Ovary (tissue), 7 donors: ENCODE measurements at regions not wholly inside any gene's neighbourhood (a gene's known extent, or its start where the extent isn't known, plus 50 kb on each side); places are given as distances from the start of the nearest gene placed in this dataset.

Experiments used
- DNase-seq, 5 donors: peaks; one replicate each; pipeline ENCODE4 v3.0.0-alpha.2; 2019 to 2020
- H3K27ac ChIP-seq, 2 donors: fragments of 200-600 bp; one replicate each; pipeline versions ENCODE4 v1.5.1 to v1.8.0; 2019 to 2022
- H3K27me3 ChIP-seq: fragments of 200-600 bp; one replicate; pipeline ENCODE4 v1.8.0; 2022
- H3K36me3 ChIP-seq: fragments of 200-600 bp; sonication (generic); one replicate; pipeline ENCODE4 v1.5.1; 2019
- H3K4me1 ChIP-seq: one replicate; pipeline ENCODE4 v1.8.1; 2013; ENCODE audit warnings: mild to moderate bottlenecking, moderate library complexity; ENCODE audit not compliant: insufficient read depth
- H3K4me3 ChIP-seq: fragments of 200-600 bp; sonication (generic); one replicate; pipeline ENCODE4 v1.5.1; 2017
- H3K9me3 ChIP-seq, 2 donors: fragments of 200-600 bp in 1 of 2; sonication (generic) in 1 of 2; one replicate each; pipeline versions ENCODE4 v1.5.1 to v1.8.1; 2013 to 2019; ENCODE audit warnings: mild to moderate bottlenecking in 1 of 2, moderate library complexity in 1 of 2
- EP300 ChIP-seq: sonication (generic); formaldehyde crosslinking; IDR thresholded peaks from one replicate; pipeline ENCODE4 v1.6.1; 2017; ENCODE audit warnings: antibody characterized with exemption
- POLR2A ChIP-seq: fragments of 450-650 bp; IDR thresholded peaks from one replicate; pipeline ENCODE4 v1.6.1; 2017; ENCODE audit warnings: antibody characterized with exemption, mild to moderate bottlenecking, moderate library complexity
- WGBS, 3 donors: extraction: QIAGEN DNeasy Blood & Tissue Kit in 1 of 3; methylation state at CpG; one replicate each; pipeline versions ENCODE4 v1.1.5 to v1.1.7; 2013 to 2017; 5-methylcytosine and 5-hydroxymethylcytosine counted together
- intact Hi-C, 4 donors: fragments of 100-400 bp; cut with DNase I; formaldehyde crosslinking; loops; one replicate each; pipeline versions ENCODE4 v1.11.0 to v1.15.1; 2022 to 2023
- TF ChIP-seq, protein P1 (sequence below), 3 donors: fragments of 450-650 bp in 2 of 3; fragments of 200-600 bp in 1 of 3; IDR thresholded peaks; one replicate each; pipeline versions ENCODE4 v1.5.1 to v1.8.0; 2016 to 2022; ENCODE audit warnings: antibody characterized with exemption in 3 of 3, mild to moderate bottlenecking in 1 of 3
- donor health status: DM: no; HTN: no; CAD: no; lungs with moderate emphysema.
- donor health status: DM: no; HTN: no; CAD: no.
- donor health status: Bipolar disorder and iron deficiency.
- donor health status: DM: no; HTN: no; CAD: no.
- donor health status: DM: yes; HTN: yes; CAD: no.

DNA sequence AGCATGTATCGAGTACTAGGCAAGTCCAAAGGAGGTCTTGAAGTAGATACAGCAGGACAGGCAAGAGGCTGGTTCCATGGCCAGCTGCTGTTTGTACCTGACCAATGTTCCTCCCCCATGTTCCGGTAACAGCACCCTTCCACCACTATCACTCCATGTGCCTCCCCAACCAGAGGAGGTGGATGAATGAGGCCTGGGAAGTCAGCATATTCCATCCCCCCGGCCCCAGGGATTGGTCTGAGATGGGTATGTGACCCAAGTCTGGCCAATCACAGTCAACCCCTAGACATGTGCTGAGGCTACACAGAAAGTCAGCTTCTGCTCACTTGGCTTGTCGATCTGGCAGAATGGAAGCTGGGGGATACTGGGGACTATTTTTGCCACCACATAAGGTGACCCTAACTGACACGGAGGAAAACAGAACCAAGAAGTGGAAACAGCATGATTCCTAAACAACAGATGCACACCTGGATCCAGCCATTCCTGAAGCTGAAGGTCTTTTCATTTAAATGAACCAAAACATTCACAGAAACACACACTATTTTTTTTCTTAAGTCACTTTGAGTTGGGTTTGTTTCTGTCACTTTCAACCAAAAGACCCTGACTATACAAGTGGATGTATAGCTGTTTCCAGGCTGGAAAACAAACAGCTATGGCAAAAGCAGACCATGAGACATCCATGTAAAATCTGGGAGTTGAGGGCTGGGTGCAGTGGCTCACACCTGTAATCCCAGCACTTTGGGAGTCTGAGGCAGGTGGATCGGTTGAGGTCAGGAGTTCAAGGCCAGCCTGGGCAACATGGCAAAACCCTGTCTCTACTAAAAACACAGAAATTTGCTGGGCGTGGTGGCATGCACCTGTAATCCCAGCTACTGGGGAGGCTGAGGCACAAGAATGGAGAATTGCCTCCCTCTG, 70.4 kb upstream of the PTPN1 start:
- Histone ChIP-seq H3K36me3 (no peaks in the 10 kb centered on the region), H3K27ac (no peak overlapping the region), H3K4me3 (no peak overlapping the region), H3K4me1 (no peaks in the 10 kb centered on the region), H3K27me3 (no peaks in the 10 kb centered on the region), H3K9me3 (no peaks in the 10 kb centered on the region)
- intact Hi-C loops = no loop called here
- DNase-seq = no peak
- TF ChIP-seq, protein P1, sequence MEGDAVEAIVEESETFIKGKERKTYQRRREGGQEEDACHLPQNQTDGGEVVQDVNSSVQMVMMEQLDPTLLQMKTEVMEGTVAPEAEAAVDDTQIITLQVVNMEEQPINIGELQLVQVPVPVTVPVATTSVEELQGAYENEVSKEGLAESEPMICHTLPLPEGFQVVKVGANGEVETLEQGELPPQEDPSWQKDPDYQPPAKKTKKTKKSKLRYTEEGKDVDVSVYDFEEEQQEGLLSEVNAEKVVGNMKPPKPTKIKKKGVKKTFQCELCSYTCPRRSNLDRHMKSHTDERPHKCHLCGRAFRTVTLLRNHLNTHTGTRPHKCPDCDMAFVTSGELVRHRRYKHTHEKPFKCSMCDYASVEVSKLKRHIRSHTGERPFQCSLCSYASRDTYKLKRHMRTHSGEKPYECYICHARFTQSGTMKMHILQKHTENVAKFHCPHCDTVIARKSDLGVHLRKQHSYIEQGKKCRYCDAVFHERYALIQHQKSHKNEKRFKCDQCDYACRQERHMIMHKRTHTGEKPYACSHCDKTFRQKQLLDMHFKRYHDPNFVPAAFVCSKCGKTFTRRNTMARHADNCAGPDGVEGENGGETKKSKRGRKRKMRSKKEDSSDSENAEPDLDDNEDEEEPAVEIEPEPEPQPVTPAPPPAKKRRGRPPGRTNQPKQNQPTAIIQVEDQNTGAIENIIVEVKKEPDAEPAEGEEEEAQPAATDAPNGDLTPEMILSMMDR (IDR thresholded peaks at IDR 0.05) = no peak
- TF ChIP-seq POLR2A (no peak), EP300 (no peak)
- WGBS, 3 donors = 88 to 94% (median 92%) methylated on average over 7 of the region's 7 CpGs

DNA sequence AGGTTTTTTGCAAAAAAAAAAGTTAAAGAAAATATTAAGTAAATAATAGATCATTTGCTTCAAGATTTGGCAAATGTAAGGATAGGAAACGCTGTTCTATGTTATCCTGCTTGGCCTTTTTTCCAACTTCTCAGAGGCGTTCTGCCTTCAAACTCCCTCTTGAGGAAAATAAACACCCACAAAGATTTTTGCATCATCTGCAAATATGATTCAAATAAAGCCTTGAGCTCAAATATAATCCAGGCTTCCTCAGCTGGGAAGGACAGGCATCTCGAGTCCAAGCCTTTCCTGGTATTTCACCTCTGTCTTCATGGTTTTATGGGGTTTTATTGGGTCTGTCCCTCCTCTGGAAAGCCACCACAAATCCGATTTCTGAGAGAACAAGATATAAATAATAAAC, 67.7 kb upstream of the PTPN1 start:
- H3K9me3 ChIP-seq = no peaks in the 10 kb centered on the region
- no peak for DNase-seq
- H3K4me3 ChIP-seq = no peak overlapping the region
- 15 to 28% (median 27%) methylated on average over 4 of the region's 4 CpGs for WGBS, 3 donors
- no peaks in the 10 kb centered on the region for H3K4me1 ChIP-seq
- H3K27ac ChIP-seq = no peak overlapping the region
- intact Hi-C loops = no loop called here
- TF ChIP-seq, protein P1 (IDR thresholded peaks at IDR 0.05) = no peak
- TF ChIP-seq POLR2A (no peak), EP300 (no peak)
- H3K36me3 ChIP-seq = no peaks in the 10 kb centered on the region
- no peaks in the 10 kb centered on the region for H3K27me3 ChIP-seq

DNA sequence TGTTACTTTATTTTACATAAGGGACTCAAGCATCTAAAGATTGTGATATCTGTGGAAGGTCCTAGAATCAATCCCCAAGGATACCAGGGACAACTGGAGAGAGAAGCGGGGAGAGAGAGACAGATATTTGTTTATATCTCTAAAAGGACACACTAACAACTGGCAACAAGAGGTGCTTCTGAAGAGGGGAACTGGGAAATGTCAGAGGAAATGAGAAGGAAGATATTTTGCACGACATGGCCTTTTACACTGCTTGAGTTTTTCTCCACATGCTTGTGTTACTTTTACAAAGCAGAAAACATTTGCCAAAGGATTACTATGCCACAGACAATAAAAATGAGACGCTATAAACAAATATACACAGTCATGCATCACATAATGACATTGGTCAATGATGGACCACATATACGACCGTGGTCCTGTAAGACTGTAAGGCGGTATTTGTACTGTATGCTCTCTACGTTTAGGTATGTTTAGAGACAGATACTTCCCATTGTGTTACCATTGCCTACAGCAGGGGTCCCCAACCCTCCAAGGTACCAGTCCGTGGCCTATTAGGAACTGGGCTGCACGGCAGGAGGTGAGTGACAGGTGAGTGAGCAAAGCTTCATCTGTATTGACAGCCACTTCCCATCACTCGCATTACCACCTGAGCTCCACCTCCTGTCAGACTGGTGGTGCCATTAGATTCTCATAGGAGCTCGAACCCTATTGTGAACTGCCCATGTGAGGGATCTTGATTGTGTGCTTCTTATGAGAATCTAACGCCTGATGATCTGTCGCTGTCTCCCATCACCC, 64.6 kb upstream of the PTPN1 start:
- intact Hi-C loops = no loop called here
- TF ChIP-seq, protein P1 (IDR thresholded peaks at IDR 0.05) = no peak
- TF ChIP-seq EP300 (no peak), POLR2A (no peak)
- peaks cover under 1% of the 10 kb centered on the region for H3K4me1 ChIP-seq
- H3K9me3 ChIP-seq = no peaks in the 10 kb centered on the region
- no peaks in the 10 kb centered on the region for H3K36me3 ChIP-seq
- H3K4me3 ChIP-seq = no peak overlapping the region
- H3K27ac ChIP-seq = no peak overlapping the region
- DNase-seq = no peak
- WGBS, 3 donors = 88 to 93% (median 90%) methylated on average over 13 of the region's 13 CpGs
- no peaks in the 10 kb centered on the region for H3K27me3 ChIP-seq

DNA sequence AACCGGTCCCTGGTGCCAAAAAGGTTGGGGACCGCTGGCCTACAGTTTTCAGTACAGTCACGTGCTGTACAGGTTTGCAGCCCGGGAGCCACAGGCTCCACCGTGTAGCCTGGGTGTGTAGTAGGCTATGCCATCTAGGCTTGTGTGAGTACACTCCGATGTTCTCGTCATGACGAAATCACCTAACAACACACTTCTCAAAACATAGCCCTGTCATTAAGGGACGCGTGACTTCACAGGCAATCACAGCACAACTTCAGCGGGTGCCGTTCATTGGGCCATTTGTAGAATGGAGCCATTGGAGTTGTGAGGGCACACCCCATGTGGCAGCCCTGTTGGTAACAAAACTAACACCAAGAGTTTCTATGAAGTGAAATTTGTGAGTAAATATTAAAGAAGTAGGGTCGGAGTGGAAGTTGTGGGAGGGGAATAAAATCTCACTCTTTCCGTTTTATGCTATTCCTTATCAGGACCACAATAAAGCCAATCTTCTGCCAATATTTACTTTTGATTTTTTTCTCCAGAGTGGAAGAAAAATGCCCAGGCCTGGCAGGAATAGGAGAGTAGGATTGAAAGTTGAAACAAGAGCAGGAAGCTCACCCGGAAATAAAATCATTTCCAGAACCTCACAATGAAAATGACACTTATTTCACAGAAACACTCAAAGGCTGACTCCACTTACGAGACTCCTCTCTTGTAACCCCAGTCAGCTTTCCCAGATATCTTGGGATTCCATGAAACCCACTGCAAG, 63.7 kb upstream of the PTPN1 start:
- Histone ChIP-seq H3K4me1 (peaks cover 6% of the 10 kb centered on the region), H3K4me3 (no peak overlapping the region), H3K9me3 (no peaks in the 10 kb centered on the region), H3K27me3 (no peaks in the 10 kb centered on the region), H3K36me3 (no peaks in the 10 kb centered on the region), H3K27ac (no peak overlapping the region)
- 78 to 87% (median 82%) methylated on average over 16 of the region's 16 CpGs for WGBS, 3 donors
- intact Hi-C loops = no loop called here
- TF ChIP-seq EP300 (no peak), POLR2A (no peak)
- TF ChIP-seq, protein P1 (IDR thresholded peaks at IDR 0.05) = no peak
- no peak for DNase-seq
